Testis (tissue), 2 donors: ENCODE measurements at regions not wholly inside any gene's neighbourhood (a gene's known extent, or its start where the extent isn't known, plus 50 kb on each side); places are given as distances from the start of the nearest gene placed in this dataset.

Source experiments
- DNase-seq: peaks from one replicate; pipeline ENCODE4 v3.0.0-alpha.2; 2019
- H3K27ac ChIP-seq, 2 donors: fragments of 200-600 bp; sonication (generic); one replicate each; pipeline ENCODE4 v1.5.1; 2019
- H3K27me3 ChIP-seq: fragments of 200-600 bp; sonication (generic); one replicate; pipeline ENCODE4 v1.5.1; 2019
- H3K36me3 ChIP-seq: fragments of 200-600 bp; sonication (generic); one replicate; pipeline ENCODE4 v1.5.1; 2017; ENCODE audit warnings: low read depth; ENCODE audit errors: missing control alignments
- H3K4me1 ChIP-seq: fragments of 200-600 bp; sonication (generic); one replicate; pipeline ENCODE4 v1.5.1; 2019
- H3K4me3 ChIP-seq, 2 donors: fragments of 200-600 bp; sonication (generic); one replicate each; pipeline ENCODE4 v1.5.1; 2017 to 2019
- H3K9me3 ChIP-seq: fragments of 200-600 bp; sonication (generic); one replicate; pipeline ENCODE4 v1.5.1; 2017
- POLR2A ChIP-seq: fragments of 450-650 bp; IDR thresholded peaks from one replicate; pipeline ENCODE4 v1.6.1; 2017; ENCODE audit warnings: antibody characterized with exemption, mild to moderate bottlenecking, moderate library complexity
- WGBS, 2 donors: methylation state at CpG; one replicate each; pipeline ENCODE4 v1.1.5; 2018; 5-methylcytosine and 5-hydroxymethylcytosine counted together
- intact Hi-C: fragments of 100-400 bp; cut with DNase I; formaldehyde crosslinking; loops from one replicate; pipeline ENCODE4 v1.15.1; 2023; ENCODE audit warnings: low total_unique reads
- TF ChIP-seq, protein P1 (sequence below), 3 experiments: fragments of 450-650 bp in 2 of 3; fragments of 200-600 bp in 1 of 3; sonication (generic) in 1 of 3; IDR thresholded peaks; one replicate each; pipeline ENCODE4 v1.5.1; 2016 to 2019; ENCODE audit warnings: antibody characterized with exemption in 3 of 3, mild to moderate bottlenecking in 2 of 3, moderate library complexity in 1 of 3

DNA sequence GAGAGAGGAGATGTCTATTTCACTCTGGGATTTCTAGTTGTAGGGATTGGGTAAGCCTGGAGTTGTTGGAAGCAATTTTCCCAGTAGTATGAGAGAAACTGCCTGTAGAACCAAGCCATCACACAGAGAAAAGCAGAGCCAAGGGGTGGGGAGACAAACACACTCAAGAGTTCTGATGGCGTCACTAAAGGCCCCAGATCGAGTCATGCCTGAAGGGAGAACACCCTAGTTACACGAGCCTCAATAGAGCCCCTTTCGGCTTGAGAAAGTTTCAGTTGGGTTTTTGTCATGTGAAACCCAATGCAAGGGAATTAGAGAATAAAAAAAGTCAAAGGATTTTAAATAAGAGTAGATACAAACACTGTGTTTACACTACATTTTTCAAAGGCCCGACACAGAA is 66.1 kb upstream of the PFN2 start:
- DNase-seq = no peak
- Histone ChIP-seq H3K27me3 (no peaks in the 10 kb centered on the region), H3K4me1 (no peaks in the 10 kb centered on the region), H3K4me3 (no peak overlapping the region), H3K9me3 (no peaks in the 10 kb centered on the region), H3K36me3 (no peaks in the 10 kb centered on the region), H3K27ac (no peak overlapping the region)
- TF ChIP-seq POLR2A = no peak
- TF ChIP-seq, protein P1, sequence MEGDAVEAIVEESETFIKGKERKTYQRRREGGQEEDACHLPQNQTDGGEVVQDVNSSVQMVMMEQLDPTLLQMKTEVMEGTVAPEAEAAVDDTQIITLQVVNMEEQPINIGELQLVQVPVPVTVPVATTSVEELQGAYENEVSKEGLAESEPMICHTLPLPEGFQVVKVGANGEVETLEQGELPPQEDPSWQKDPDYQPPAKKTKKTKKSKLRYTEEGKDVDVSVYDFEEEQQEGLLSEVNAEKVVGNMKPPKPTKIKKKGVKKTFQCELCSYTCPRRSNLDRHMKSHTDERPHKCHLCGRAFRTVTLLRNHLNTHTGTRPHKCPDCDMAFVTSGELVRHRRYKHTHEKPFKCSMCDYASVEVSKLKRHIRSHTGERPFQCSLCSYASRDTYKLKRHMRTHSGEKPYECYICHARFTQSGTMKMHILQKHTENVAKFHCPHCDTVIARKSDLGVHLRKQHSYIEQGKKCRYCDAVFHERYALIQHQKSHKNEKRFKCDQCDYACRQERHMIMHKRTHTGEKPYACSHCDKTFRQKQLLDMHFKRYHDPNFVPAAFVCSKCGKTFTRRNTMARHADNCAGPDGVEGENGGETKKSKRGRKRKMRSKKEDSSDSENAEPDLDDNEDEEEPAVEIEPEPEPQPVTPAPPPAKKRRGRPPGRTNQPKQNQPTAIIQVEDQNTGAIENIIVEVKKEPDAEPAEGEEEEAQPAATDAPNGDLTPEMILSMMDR (IDR thresholded peaks at IDR 0.05) = no peak
- intact Hi-C loops = no loop called here
- WGBS, 2 donors = 86 to 89% methylated on average over 5 of the region's 5 CpGs

DNA sequence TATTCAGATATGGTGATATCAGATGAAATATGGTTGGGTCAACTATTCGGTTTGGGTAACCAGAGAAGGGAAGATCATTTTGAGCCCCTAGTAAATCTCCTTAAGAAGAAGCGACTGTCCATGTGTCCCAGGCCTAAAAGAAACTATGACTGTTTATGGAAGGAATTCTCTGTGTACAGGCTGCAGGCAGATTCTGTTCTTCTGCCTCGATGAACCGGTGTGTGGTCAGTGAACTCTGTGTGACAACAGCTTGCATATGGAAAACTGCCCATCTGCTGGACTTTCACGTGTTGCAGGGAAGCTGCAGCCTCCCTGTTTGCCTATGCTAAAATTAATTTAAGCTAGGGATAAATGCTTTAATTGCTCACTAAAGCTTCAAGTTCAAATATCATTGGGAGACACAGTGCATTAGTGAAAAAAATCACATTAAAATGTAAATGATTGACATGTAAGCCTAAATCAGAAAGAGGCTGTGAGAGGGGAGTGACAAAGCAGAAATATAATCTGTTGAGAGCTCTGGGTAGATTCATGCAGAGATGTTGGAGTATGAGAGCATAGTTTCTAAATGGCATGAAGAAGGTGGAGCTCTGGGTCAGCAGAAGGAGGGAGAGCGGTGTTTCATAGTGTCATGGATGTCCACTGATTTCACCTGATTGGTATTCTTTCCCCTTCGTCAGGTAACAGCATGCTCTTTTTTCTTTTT is 65.4 kb upstream of the PFN2 start:
- TF ChIP-seq, protein P1 (IDR thresholded peaks at IDR 0.05) = no peak
- TF ChIP-seq POLR2A = no peak
- intact Hi-C loops = no loop called here
- no peak for DNase-seq
- 58 to 68% methylated on average over 7 of the region's 7 CpGs for WGBS, 2 donors
- Histone ChIP-seq H3K36me3 (no peaks in the 10 kb centered on the region), H3K4me3 (no peak overlapping the region), H3K27me3 (no peaks in the 10 kb centered on the region), H3K27ac (no peak overlapping the region), H3K9me3 (no peaks in the 10 kb centered on the region), H3K4me1 (no peaks in the 10 kb centered on the region)

DNA sequence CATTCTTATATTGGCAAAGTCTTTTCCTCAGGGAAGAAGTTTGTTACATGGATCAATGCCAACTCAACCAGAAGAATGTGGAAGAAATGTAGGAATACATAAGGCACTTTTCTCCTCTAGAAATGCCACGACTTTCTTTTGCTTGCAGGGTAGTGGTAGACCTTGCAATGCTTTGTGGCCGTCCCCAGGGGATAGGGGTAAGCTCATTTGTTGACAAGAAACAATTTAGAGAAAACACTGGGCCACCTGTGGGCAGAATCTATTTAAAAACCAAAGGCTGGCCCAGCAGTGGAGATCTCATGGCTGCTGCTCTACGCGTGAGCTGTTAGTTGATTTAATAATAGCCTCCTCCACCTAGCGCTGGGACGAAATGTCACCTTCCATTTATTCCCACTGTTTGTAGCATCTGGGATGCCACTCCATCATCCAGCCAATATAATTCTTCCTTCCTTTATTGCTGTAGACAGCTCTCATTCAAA is 64.6 kb upstream of the PFN2 start:
- intact Hi-C loops = no loop called here
- 71 to 81% methylated on average over 6 of the region's 6 CpGs for WGBS, 2 donors
- H3K27me3 ChIP-seq = no peaks in the 10 kb centered on the region
- no peak overlapping the region for H3K27ac ChIP-seq
- H3K4me3 ChIP-seq = no peak overlapping the region
- no peaks in the 10 kb centered on the region for H3K4me1 ChIP-seq
- TF ChIP-seq, protein P1 (IDR thresholded peaks at IDR 0.05) = no peak
- no peak for TF ChIP-seq POLR2A
- no peaks in the 10 kb centered on the region for H3K36me3 ChIP-seq
- DNase-seq = no peak
- H3K9me3 ChIP-seq = no peaks in the 10 kb centered on the region

DNA sequence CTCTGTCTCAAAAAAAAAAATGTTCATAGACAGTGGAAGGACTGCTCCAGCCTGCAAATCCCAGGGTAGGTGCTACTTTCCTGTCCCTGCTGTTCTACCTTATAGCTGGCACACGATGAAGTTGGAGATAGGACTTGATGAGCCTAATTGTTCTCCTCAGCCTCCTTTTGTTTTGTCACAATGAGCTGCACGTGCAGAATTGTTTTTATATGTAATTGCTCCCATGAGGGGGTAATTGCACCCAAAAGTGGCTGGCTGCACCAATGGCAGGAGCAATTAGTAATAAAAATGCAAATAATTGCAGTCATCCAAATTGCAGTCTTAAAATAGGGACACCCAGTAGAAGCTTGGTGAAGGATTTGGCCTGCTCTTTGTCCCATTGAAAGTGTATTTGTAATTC is 63.0 kb upstream of the PFN2 start:
- intact Hi-C loops = no loop called here

More for the DNA sequence above, 63.0 kb upstream of the PFN2 start:
- DNase-seq = no peak
- WGBS, 2 donors = 56 to 58% methylated on average over 2 of the region's 2 CpGs
- no peaks in the 10 kb centered on the region for H3K9me3 ChIP-seq
- no peak overlapping the region for H3K27ac ChIP-seq
- H3K27me3 ChIP-seq = no peaks in the 10 kb centered on the region
- H3K4me3 ChIP-seq = no peak overlapping the region
- TF ChIP-seq, protein P1 (IDR thresholded peaks at IDR 0.05) = no peak
- no peak for TF ChIP-seq POLR2A
- no peaks in the 10 kb centered on the region for H3K36me3 ChIP-seq
- H3K4me1 ChIP-seq = no peaks in the 10 kb centered on the region
